ENCODE measurements at regions not wholly inside any gene's neighbourhood (a gene's known extent, or its start where the extent isn't known, plus 50 kb on each side); places are given as distances from the start of the nearest gene placed in this dataset.

- H3K9me3 ChIP-seq: peaks cover 0 to 35% (median 21%) of the 10 kb centered on the region in 11 donors
- 56 to 62% methylated on average over 3 of the region's 3 CpGs for WGBS, 2 donors
- no peaks in the 10 kb centered on the region for H3K27me3 ChIP-seq
- H3K36me3 ChIP-seq: no peaks in the 10 kb centered on the region
- H3K4me3 ChIP-seq: no peak overlapping the region
- DNase-seq: no peak
- intact Hi-C loops (cut with DNase I): loop anchor here in 3 of 10 donors (10.0 kb wide), 3 partner anchors 316 to 454 kb away; no protein-coding TSS in a partner anchor
- H3K27ac ChIP-seq: peak overlapping the region in 2 of 10 donors; percentile 34 to 43
- peak in 4 of 8 donors; percentile 25 to 61 (median 42) for ATAC-seq
- TF ChIP-seq CTCF (IDR thresholded peaks at IDR 0.05): no peak
- peaks cover 0 to 14% (median 0%) of the 10 kb centered on the region in 9 donors for H3K4me1 ChIP-seq
Observed at GRCh38 chr13:48778610-48779009, 124.9 kb downstream of the CYSLTR2 start.

GRCh38 chr13:48780713-48781341, 127.1 kb downstream of the CYSLTR2 start:
- Histone ChIP-seq H3K4me1 (peaks cover 0 to 20% (median 0%) of the 10 kb centered on the region in 9 donors), H3K4me3 (no peak overlapping the region), H3K27me3 (no peaks in the 10 kb centered on the region), H3K27ac (no peak overlapping the region), H3K36me3 (no peaks in the 10 kb centered on the region), H3K9me3 (peaks cover 0 to 35% (median 21%) of the 10 kb centered on the region in 11 donors)
- 71 to 91% methylated on average over 2 of the region's 2 CpGs for WGBS, 2 donors
- intact Hi-C loops (cut with DNase I): loop anchor here in 3 of 10 donors (5.0 to 10.0 kb wide), 4 partner anchors 96 to 314 kb away; partner anchors contain the start of gene FNDC3A (in 3 of the 3)
- TF ChIP-seq CTCF (IDR thresholded peaks at IDR 0.05): no peak
- ATAC-seq (no peak), DNase-seq (no peak)

GRCh38 chr13:48782429-48782840, 128.7 kb downstream of the CYSLTR2 start:
- DNase-seq: no peak
- Histone ChIP-seq H3K4me1 (peaks cover 0 to 20% (median 0%) of the 10 kb centered on the region in 9 donors), H3K4me3 (no peak overlapping the region), H3K27me3 (no peaks in the 10 kb centered on the region), H3K36me3 (no peaks in the 10 kb centered on the region), H3K27ac (peak overlapping the region in 8 of 10 donors; percentile 41 to 79 (median 51)), H3K9me3 (peaks cover 0 to 35% (median 21%) of the 10 kb centered on the region in 11 donors)
- ATAC-seq: peak in 3 of 8 donors; percentile 27 to 50 (median 46)
- WGBS, 2 donors: 74 to 76% methylated on average over 3 of the region's 3 CpGs
- intact Hi-C loops (cut with DNase I): loop anchor here in 3 of 10 donors (2.0 to 10.0 kb wide), 5 partner anchors 92 to 312 kb away; partner anchors contain the start of gene FNDC3A (in 3 of the 3)
- TF ChIP-seq CTCF (IDR thresholded peaks at IDR 0.05): no peak

GRCh38 chr13:48783181-48783630, 129.5 kb downstream of the CYSLTR2 start:
- peaks cover 0 to 20% (median 0%) of the 10 kb centered on the region in 9 donors for H3K4me1 ChIP-seq
- peak in 1 of 9 donors; percentile 7 for TF ChIP-seq CTCF (IDR thresholded peaks at IDR 0.05)
- no peaks in the 10 kb centered on the region for H3K36me3 ChIP-seq
- intact Hi-C loops (cut with DNase I): loop anchor here in 3 of 10 donors (2.0 to 10.0 kb wide), 5 partner anchors 92 to 312 kb away; partner anchors contain the start of gene FNDC3A (in 3 of the 3)
- WGBS, 2 donors: 26 to 38% methylated on average over 7 of the region's 7 CpGs
- H3K27me3 ChIP-seq: no peaks in the 10 kb centered on the region
- peak overlapping the region in 8 of 10 donors; percentile 43 to 79 (median 51) for H3K27ac ChIP-seq
- H3K4me3 ChIP-seq: no peak overlapping the region
- peaks cover 0 to 34% (median 21%) of the 10 kb centered on the region in 11 donors for H3K9me3 ChIP-seq
- DNase-seq: peak; percentile 62 to 65
- ATAC-seq: peak; percentile 48 to 95 (median 90)
